Effector memory CD8-positive, alpha-beta T cell (primary cell): ENCODE measurements at regions not wholly inside any gene's neighbourhood (a gene's known extent, or its start where the extent isn't known, plus 50 kb on each side); places are given as distances from the start of the nearest gene placed in this dataset.
"Not testable (repeated sequence)": the region's sequence is repeated elsewhere in the genome, so short reads cannot be mapped to it uniquely, and the experiment has no call there.

Source experiments
- ATAC-seq: fragments of 150-1000 bp; cut with Tn5 transposase; replicated peaks from 2 replicates; pipeline ENCODE4 v1.10.0; 2021; ENCODE audit warnings: mild to moderate bottlenecking, moderate library complexity
- DNase-seq, 3 experiments: peaks; one replicate each; pipeline ENCODE4 v3.0.0; 2021
- H3K27ac Mint-ChIP-seq, 2 donors: one replicate each; pipeline ENCODE4 v1.8.0; 2022; ENCODE audit warnings: mild to moderate bottlenecking in 2 of 2, mixed read lengths in 2 of 2, moderate library complexity in 2 of 2
- H3K27me3 Mint-ChIP-seq, 2 donors: one replicate each; pipeline ENCODE4 v1.8.0; 2022; ENCODE audit warnings: mixed read lengths in 2 of 2
- H3K36me3 Mint-ChIP-seq: one replicate; pipeline ENCODE4 v1.8.0; 2022; ENCODE audit warnings: mild to moderate bottlenecking, moderate library complexity, mixed read lengths; ENCODE audit not compliant: insufficient read depth
- H3K4me1 Mint-ChIP-seq, 2 donors: one replicate each; pipeline ENCODE4 v1.8.0; 2022; ENCODE audit warnings: low read depth in 2 of 2, mixed read lengths in 2 of 2
- H3K4me3 Mint-ChIP-seq, 2 donors: one replicate each; pipeline ENCODE4 v1.8.0; 2022; ENCODE audit warnings: mild to moderate bottlenecking in 2 of 2, mixed read lengths in 2 of 2, moderate library complexity in 2 of 2
- H3K9me3 Mint-ChIP-seq, 2 donors: one replicate each; pipeline ENCODE4 v1.8.0; 2022; ENCODE audit warnings: mixed read lengths in 2 of 2

DNA sequence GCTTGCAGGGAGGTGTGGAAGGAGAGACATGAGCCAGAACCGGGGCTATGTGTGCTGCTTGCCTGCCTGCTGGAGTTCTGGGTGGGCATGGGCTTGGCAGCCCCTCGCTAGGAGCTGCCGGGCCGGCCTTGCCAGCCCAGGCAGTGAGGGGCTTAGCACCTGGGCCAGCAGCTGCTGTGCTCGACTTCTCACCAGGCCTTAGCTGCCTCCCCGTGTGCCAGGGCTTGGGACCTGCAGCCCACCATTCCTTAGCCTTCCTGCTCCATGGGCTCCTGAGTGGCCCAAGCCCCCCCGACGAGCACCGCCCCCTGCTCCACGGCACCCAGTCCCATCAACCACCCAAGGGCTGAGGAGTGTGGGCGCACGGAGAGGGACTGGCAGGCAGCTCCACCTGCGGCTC, 111.3 kb downstream of the OTOP1 start:
- H3K4me3 Mint-ChIP-seq, H3K27ac Mint-ChIP-seq, H3K9me3 Mint-ChIP-seq, H3K36me3 Mint-ChIP-seq, H3K4me1 Mint-ChIP-seq, DNase-seq, ATAC-seq: not testable (repeated sequence)
- peaks cover 0 to 26% of the 10 kb centered on the region in 2 donors for H3K27me3 Mint-ChIP-seq

DNA sequence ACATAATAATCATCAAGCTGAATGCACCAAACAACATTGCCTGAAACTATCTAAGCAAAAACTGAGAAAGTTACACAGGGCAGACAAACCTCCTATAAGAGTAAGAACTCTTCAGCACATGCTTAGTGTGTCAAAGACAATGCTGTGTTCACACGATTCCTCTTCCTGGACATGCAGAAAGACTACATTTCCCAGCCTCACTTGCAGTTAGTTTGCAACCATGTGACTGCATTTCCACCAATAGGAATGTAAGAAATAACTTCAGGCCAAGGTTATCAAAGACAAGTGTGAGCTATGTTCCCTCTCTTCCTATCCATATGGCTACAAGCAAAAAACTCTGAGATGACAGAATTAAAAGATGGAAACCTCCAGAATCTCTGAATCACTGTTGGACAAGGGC, 109.8 kb downstream of the OTOP1 start:
- H3K4me1 Mint-ChIP-seq, H3K9me3 Mint-ChIP-seq, H3K36me3 Mint-ChIP-seq, H3K4me3 Mint-ChIP-seq, DNase-seq, H3K27ac Mint-ChIP-seq, ATAC-seq: not testable (repeated sequence)
- peaks cover 0 to 16% of the 10 kb centered on the region in 2 donors for H3K27me3 Mint-ChIP-seq

DNA sequence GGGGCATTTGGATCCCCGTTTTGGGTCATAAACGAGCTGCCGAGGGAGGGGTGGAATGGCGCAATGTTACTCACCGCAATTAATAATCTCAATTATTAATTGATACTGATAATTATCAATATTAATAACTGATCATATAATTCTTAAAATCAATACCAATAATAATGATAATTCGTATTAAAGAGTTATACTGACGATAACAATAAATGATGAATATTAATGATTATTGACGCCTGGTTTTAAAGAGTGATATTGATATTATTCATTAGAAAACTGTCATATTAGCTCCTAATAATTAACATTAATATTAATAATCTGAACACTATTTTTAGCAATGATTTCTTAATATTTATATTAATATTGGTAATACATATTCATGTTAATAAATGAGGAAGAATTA, 92.4 kb downstream of the OTOP1 start:
- H3K27ac Mint-ChIP-seq, H3K36me3 Mint-ChIP-seq, H3K9me3 Mint-ChIP-seq, DNase-seq, H3K4me1 Mint-ChIP-seq, ATAC-seq, H3K4me3 Mint-ChIP-seq, H3K27me3 Mint-ChIP-seq: not testable (repeated sequence)

- not testable (repeated sequence) for H3K9me3 Mint-ChIP-seq, H3K36me3 Mint-ChIP-seq, H3K4me1 Mint-ChIP-seq, H3K4me3 Mint-ChIP-seq, DNase-seq, H3K27me3 Mint-ChIP-seq, H3K27ac Mint-ChIP-seq, ATAC-seq
Measured at GRCh38 chr4:4136621-4137020, 90.1 kb downstream of the OTOP1 start.
